Activated CD4-positive, alpha-beta T cell treated with anti-CD3 and anti-CD28 coated beads for 48 hours (primary cell): ENCODE measurements at regions not wholly inside any gene's neighbourhood (a gene's known extent, or its start where the extent isn't known, plus 50 kb on each side); places are given as distances from the start of the nearest gene placed in this dataset.
"Not testable (repeated sequence)": the region's sequence is repeated elsewhere in the genome, so short reads cannot be mapped to it uniquely, and the experiment has no call there.

Experiments
- DNase-seq: peaks from one replicate; pipeline ENCODE4 v3.0.0-alpha.2; 2020

- DNase-seq = no peak
Observed at GRCh38 chr11:13183826-13184196, 93.8 kb upstream of the BMAL1 start.

- DNase-seq = no peak
Observed at GRCh38 chr11:13184295-13184794, 93.2 kb upstream of the BMAL1 start.

- DNase-seq = no peak
Observed at GRCh38 chr11:13188179-13188578, 89.4 kb upstream of the BMAL1 start.

DNA sequence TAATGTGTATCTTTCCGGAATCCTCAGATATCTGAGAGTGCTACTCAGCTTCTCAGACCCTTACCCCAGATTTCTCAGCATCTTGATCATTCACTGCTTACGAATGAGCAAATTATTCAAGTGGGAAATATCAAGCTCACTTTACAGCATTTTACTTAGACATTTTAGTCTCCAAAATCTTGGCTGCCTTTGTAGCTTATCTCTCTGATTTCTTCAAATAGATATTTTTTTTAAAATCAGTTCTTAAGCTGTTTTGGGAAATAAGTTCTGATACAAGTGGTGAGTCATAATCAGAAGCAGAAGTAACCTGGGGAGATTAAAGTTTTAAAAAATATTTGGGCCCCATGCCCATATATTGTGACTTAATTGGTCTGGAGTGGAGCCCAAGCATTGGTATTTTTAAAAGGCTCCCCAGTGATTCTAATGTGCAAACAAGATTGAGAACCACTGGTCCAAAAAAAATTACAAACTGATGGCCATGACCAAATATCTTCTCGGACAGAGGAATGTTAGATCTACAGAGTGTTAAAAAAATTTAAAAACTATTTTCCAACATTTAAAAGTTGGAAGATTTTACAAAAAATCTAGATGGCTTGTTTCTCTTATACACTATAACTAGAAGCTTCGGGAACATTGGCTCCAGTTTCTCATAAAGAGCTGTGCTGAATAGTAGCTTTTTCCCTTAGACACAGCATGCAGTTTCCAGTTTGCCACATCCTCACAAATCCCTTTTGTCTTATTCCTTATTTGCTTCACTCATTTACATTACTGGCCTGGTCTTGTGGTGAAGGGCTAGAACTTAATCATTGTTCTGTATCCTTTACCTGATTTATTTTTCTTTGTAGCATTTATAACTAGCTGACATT lies 87.8 kb upstream of the BMAL1 start:
- no peak for DNase-seq

DNA sequence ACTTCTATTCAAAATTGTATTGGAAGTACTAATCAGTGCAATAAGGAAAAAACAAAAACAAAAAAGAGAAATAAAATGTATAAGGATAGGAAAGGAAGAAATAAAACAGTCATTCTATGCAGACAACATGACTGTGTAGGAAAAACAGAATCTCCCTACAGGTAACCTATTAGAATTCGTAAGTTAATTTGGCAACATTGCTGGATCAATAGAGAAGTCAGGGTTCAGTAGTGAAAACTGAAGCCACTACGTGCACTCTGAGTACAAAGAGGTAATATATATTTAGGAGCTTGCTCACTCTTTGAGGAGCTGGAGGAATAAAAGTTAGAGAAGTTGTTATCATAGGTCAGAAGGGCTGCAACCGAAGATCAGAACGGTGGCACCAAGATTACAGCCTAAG lies 84.0 kb upstream of the BMAL1 start:
- no peak for DNase-seq

DNA sequence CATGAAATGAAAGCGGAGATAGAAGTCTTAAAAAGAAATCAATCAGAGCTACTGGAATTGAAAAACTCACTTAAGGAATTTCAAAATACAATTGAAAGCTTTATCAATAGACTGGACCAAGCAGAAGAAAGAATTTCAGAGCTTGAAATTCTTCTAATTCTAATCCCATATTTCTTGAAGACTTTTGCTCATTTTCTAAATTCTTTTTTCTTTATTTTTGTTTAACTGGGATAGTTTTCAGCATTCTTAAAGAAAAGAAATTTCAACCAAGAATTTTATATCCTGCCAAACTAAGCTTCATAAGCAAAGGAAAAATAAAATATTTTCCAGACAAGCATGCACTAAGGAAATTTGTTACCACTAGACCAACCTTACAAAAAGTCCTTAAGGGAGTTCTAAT lies 80.2 kb upstream of the BMAL1 start:
- DNase-seq = not testable (repeated sequence)

DNA sequence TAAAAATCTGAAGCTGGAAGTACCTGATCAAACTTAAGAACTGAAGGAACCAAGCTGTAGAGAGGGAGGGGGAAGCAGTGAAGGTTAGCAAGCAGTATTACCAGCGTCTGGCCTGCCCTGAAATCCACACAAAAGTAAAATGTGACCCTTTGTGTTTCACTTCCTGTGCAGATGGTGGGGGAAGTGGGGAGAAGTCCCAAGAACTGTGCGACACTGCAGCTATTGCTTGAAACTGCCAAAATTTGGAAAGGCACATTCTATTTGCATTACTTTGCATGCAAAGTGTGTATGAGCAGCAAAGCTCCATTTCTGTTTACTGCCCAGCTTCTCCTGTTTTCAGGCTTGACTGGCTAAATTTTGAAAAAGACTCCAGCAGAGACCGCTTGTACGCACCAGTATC lies 72.1 kb upstream of the BMAL1 start:
- no peak for DNase-seq

GRCh38 chr11:13206086-13206640 lies 71.4 kb upstream of the BMAL1 start:
- no peak for DNase-seq

- DNase-seq = no peak
Observed at GRCh38 chr11:13207270-13207664, 70.3 kb upstream of the BMAL1 start.

- peak; percentile 19 for DNase-seq
Observed at GRCh38 chr11:13207665-13208594, 69.7 kb upstream of the BMAL1 start.

DNA sequence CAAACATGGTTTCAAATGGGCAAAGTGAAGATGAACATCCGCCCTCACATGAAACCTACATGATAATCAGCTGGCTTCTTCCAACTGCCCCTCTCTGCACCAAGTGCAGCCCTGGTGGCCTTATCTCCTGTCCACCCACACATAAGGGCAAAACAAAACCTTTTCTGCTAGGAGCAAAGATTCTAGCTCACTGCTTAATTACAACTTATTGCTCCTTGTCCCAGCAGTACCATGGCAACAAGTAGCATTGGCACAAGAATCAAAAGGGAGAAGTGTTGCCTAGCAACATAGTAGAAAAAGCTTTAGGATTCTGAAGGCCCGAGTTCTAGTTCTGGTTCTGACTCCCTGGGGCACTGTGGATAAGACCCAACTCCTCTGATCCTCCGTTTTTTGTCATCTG lies 68.7 kb upstream of the BMAL1 start:
- DNase-seq = no peak

DNA sequence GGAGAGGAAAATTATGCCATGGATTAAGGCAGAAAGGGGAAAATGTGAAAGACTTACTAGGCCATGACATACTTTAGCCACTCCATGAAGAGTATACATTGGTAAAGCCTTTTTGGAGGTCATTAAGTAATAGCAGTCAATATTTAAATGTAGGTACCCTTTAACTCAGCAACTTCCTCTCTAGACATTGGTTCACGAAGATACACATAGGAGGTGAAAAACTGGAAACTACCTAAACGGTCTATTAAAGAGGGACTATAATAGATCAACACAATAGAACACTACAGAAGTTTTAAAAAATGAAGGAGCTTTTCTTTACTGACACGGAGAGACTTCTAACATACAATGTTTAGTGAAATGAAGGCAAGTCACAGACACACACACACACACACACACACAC lies 68.2 kb upstream of the BMAL1 start:
- no peak for DNase-seq

GRCh38 chr11:13210424-13210823 lies 67.2 kb upstream of the BMAL1 start:
- DNase-seq = peak; percentile 48

GRCh38 chr11:13214276-13214675 lies 63.3 kb upstream of the BMAL1 start:
- DNase-seq = no peak

- no peak for DNase-seq
Observed at GRCh38 chr11:13215149-13215548, 62.4 kb upstream of the BMAL1 start.

GRCh38 chr11:13216019-13216710 lies 61.4 kb upstream of the BMAL1 start:
- DNase-seq = peak; percentile 72

DNA sequence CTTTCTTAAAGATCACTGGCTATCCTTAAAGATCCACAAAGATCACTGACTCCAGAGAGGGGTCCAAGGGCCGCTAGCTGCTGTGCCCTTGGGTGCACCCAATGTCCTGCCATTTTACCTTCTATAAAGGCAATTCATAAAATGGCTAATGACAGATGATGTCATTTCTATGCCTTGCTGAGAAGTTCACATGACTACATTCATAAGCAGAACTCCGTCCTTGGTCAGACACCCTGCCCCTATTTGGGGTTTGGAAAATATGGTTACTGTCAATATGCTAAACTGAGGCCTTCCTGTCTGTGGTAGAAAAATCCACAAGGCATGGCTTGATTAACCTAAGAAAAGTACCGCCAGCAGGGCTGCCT lies 60.9 kb upstream of the BMAL1 start:
- no peak for DNase-seq

DNA sequence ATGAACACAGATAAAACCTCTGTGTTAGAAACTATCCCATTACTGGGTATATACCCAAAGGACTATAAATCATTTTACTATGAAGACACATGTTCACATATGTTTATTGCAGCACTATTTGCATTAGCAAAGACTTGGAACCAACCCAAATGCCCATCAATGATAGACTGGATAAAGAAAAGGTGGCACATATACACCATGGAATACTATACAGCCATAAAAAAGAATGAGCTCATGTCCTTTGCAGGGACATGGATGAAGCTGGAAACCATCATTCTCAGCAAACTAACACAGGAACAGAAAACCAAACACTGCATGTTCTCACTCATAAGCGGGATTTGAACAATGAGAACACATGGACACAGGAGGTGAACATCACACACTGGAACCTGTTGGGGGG lies 58.9 kb upstream of the BMAL1 start:
- not testable (repeated sequence) for DNase-seq

GRCh38 chr11:13220148-13220547 lies 57.4 kb upstream of the BMAL1 start:
- no peak for DNase-seq

GRCh38 chr11:13221722-13222121 lies 55.9 kb upstream of the BMAL1 start:
- DNase-seq = no peak

DNA sequence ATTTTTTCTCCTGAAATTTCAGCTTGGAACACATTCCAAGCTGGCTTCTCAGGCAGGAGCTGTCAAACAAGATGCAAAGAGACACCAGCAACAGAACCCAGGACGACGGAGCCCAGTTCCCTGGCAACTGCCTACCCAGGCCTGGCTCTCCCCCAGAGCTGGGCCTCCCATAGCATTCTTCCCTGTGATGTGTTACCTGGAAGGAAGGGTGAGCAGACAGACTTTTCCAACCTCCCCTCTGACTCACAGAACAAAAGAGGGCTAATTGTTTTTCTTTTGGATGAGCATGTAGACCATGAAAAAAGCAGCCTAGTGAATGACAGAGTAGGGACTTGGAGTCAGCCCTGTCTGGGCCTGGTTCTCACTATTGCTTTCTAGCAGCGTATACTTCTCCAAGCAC lies 55.3 kb upstream of the BMAL1 start:
- no peak for DNase-seq

DNA sequence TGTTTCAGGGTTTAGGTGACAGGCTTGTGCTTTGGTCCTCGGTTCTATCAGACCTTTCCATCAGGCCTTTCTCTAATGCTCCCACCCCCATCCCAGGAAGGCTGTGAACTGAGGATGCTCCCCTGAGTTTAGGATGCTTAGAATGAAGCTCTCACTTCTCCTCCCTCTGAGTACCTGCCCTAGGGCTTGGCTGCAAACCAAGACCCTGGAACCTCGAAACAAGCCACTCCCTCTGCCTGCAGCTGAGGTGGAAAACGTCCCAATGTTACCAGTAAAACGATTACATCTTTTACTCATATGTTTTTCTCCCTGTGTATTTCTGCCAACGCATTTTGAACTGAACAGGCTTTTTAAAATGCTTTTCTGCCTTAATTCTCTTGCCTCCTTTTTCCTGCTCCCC lies 54.5 kb upstream of the BMAL1 start:
- no peak for DNase-seq

DNA sequence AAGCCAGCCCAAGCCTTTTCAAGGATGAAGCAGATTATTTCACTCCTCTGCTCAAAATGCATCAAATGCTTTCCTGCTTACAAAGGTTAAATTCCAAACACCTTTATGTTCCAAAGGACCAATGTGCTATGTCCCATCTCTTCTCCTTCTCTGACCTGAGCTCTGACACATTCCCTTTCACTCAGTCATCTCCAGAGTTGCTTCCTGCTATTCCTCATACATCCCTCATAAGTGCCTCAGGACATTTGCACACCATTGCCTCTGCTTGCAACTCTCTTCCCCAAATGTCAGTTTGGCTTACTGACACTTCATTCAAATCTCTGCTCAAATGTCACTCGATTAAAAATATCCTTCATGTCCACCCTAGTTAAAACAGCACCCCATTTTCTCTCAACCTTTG lies 53.3 kb upstream of the BMAL1 start:
- DNase-seq = no peak
